Caco-2 (cell line): ENCODE measurements at regions not wholly inside any gene's neighbourhood (a gene's known extent, or its start where the extent isn't known, plus 50 kb on each side); places are given as distances from the start of the nearest gene placed in this dataset.

Source experiments
- BruUV-seq: library from RNA; stranded (reverse); fragments of 400-500 nt; replicated peaks from 2 replicates; lab custom pipeline; 2021; lab: Mats Ljungman, UMichigan
- CTCF ChIA-PET: fragments of 300-600 bp; sonication (Branson Sonifier 250); formaldehyde crosslinking; loops from one replicate; lab custom pipeline; 2022; ENCODE audit warnings: antibody characterized with exemption; lab: Charles Lee
- POLR2A ChIA-PET: fragments of 300-600 bp; sonication (Branson Sonifier 250); formaldehyde crosslinking; loops from one replicate; lab custom pipeline; 2022; ENCODE audit warnings: antibody characterized with exemption; lab: Charles Lee
- DNase-seq, 2 experiments: peaks; one replicate each; pipeline versions ENCODE4 v3.0.0 to v3.0.0-alpha.2; 2020 to 2022
- H3K27me3 ChIP-seq: replicated peaks from 2 replicates; pipeline ENCODE4 v1.6.0; 2011; ENCODE audit warnings: low read length; ENCODE audit not compliant: control insufficient read depth, insufficient read depth
- H3K36me3 ChIP-seq: 2 replicates; pipeline ENCODE4 v1.5.1; 2011; ENCODE audit warnings: low read length; ENCODE audit not compliant: control insufficient read depth, insufficient read depth
- H3K4me1 ChIP-seq: fragments of 250-450 bp; sonication (Bioruptor Pico); 2 replicates; pipeline ENCODE4 v1.5.1; 2020; ENCODE audit warnings: mild to moderate bottlenecking
- H3K4me3 ChIP-seq: 2 replicates; pipeline ENCODE4 v1.5.1; 2011; ENCODE audit warnings: low read depth, mild to moderate bottlenecking, control low read depth, low read length
- H3K9me3 ChIP-seq: fragments of 250-450 bp; sonication (Bioruptor Pico); 2 replicates; pipeline ENCODE4 v1.5.1; 2020; ENCODE audit warnings: mild to moderate bottlenecking, moderate library complexity
- H3K27ac Mint-ChIP-seq: one replicate; pipeline ENCODE4 v1.8.0; 2022; ENCODE audit warnings: mixed read lengths; ENCODE audit not compliant: unreplicated experiment
- H3K27me3 Mint-ChIP-seq: one replicate; pipeline ENCODE4 v1.8.0; 2022; ENCODE audit warnings: mixed read lengths; ENCODE audit not compliant: insufficient read depth, unreplicated experiment
- H3K36me3 Mint-ChIP-seq: one replicate; pipeline ENCODE4 v1.8.0; 2022; ENCODE audit warnings: mild to moderate bottlenecking, mixed read lengths; ENCODE audit not compliant: insufficient read depth, unreplicated experiment
- H3K4me1 Mint-ChIP-seq: one replicate; pipeline ENCODE4 v1.8.0; 2022; ENCODE audit warnings: low read depth, mixed read lengths; ENCODE audit not compliant: unreplicated experiment
- H3K4me3 Mint-ChIP-seq: one replicate; pipeline ENCODE4 v1.8.0; 2022; ENCODE audit warnings: mild to moderate bottlenecking, moderate library complexity, mixed read lengths; ENCODE audit not compliant: unreplicated experiment
- H3K9me3 Mint-ChIP-seq: one replicate; pipeline ENCODE4 v1.8.0; 2022; ENCODE audit warnings: mixed read lengths; ENCODE audit not compliant: unreplicated experiment
- CTCF ChIP-seq, 2 experiments: fragments of 200-600 bp in 1 of 2; IDR thresholded peaks; 1 replicate in 1 of 2; 2 replicates in 1 of 2; pipeline versions ENCODE4 v1.5.1 to v1.8.0; 2011 to 2022; ENCODE audit warnings: antibody characterized with exemption in 1 of 2, control low read depth in 1 of 2, inconsistent platforms in 1 of 2, low read depth in 1 of 2, low read length in 1 of 2, mild to moderate bottlenecking in 1 of 2, moderate library complexity in 1 of 2; ENCODE audit not compliant: insufficient read depth in 1 of 2, severe bottlenecking in 1 of 2, unreplicated experiment in 1 of 2
- intact Hi-C: fragments of 100-400 bp; cut with micrococcal nuclease; formaldehyde crosslinking; loops from one replicate; pipeline ENCODE4 v1.10.0; 2022; ENCODE audit not compliant: unreplicated experiment

GRCh38 chr18:78092901-78093300 is 843.3 kb downstream of the GALR1 start:
- no peaks in the 10 kb centered on the region for H3K27me3 ChIP-seq
- no peaks in the 10 kb centered on the region for H3K27me3 Mint-ChIP-seq
- peaks cover 10% of the 10 kb centered on the region for H3K9me3 Mint-ChIP-seq
- H3K4me3 ChIP-seq = no peak overlapping the region
- ChIA-PET CTCF (no interaction called here), POLR2A (no interaction called here)
- no peaks in the 10 kb centered on the region for H3K36me3 ChIP-seq
- H3K27ac Mint-ChIP-seq = no peak overlapping the region
- BruUV-seq = no TSS peak
- no peaks in the 10 kb centered on the region for H3K36me3 Mint-ChIP-seq
- H3K4me1 Mint-ChIP-seq = no peaks in the 10 kb centered on the region
- TF ChIP-seq CTCF (IDR thresholded peaks at IDR 0.05; ENCODE audit: insufficient read depth in 1 of 2, low read depth in 1 of 2, low read length in 1 of 2, severe bottlenecking in 1 of 2, unreplicated experiment in 1 of 2) = no peak
- H3K4me1 ChIP-seq = no peaks in the 10 kb centered on the region
- no peak overlapping the region for H3K4me3 Mint-ChIP-seq
- intact Hi-C loops = no loop called here
- no peaks in the 10 kb centered on the region for H3K9me3 ChIP-seq
- no peak for DNase-seq

GRCh38 chr18:78099979-78100588 is 850.4 kb downstream of the GALR1 start:
- intact Hi-C loops = no loop called here
- Histone ChIP-seq H3K4me3 (no peak overlapping the region), H3K36me3 (no peaks in the 10 kb centered on the region), H3K4me1 (no peaks in the 10 kb centered on the region), H3K27me3 (no peaks in the 10 kb centered on the region), H3K9me3 (no peaks in the 10 kb centered on the region)
- peaks cover 10% of the 10 kb centered on the region for H3K9me3 Mint-ChIP-seq
- ChIA-PET CTCF (no interaction called here), POLR2A (no interaction called here)
- no TSS peak for BruUV-seq
- no peaks in the 10 kb centered on the region for H3K36me3 Mint-ChIP-seq
- DNase-seq = no peak
- no peak for TF ChIP-seq CTCF (IDR thresholded peaks at IDR 0.05; ENCODE audit: insufficient read depth in 1 of 2, low read depth in 1 of 2, low read length in 1 of 2, severe bottlenecking in 1 of 2, unreplicated experiment in 1 of 2)
- H3K27me3 Mint-ChIP-seq = no peaks in the 10 kb centered on the region
- no peaks in the 10 kb centered on the region for H3K4me1 Mint-ChIP-seq
- H3K27ac Mint-ChIP-seq = no peak overlapping the region
- no peak overlapping the region for H3K4me3 Mint-ChIP-seq

DNA sequence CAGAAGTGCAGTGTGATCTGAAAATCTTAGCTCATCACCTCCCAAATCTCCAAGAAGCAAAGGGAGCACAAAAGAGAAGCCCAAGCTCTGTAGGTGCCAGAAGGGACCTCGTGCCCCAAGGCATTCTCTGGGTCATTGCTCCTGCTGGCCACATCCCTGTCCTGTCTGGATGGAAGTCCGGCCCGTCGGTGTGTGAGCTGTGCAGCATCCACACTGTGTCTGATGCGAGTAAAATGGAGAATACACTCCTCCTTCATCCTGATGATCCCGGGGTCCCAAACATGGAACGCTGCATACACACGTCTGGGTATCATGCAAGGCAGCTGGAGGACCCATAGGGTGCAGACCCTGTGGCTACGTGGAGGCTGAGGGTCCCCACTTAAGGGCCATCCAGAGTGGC is 851.4 kb downstream of the GALR1 start:
- Histone ChIP-seq H3K9me3 (no peaks in the 10 kb centered on the region), H3K4me1 (no peaks in the 10 kb centered on the region), H3K27me3 (no peaks in the 10 kb centered on the region), H3K36me3 (no peaks in the 10 kb centered on the region), H3K4me3 (no peak overlapping the region)
- DNase-seq = no peak
- H3K36me3 Mint-ChIP-seq = no peaks in the 10 kb centered on the region
- H3K9me3 Mint-ChIP-seq = peaks cover 10% of the 10 kb centered on the region
- intact Hi-C loops = no loop called here
- no peak for TF ChIP-seq CTCF (IDR thresholded peaks at IDR 0.05; ENCODE audit: insufficient read depth in 1 of 2, low read depth in 1 of 2, low read length in 1 of 2, severe bottlenecking in 1 of 2, unreplicated experiment in 1 of 2)
- no TSS peak for BruUV-seq
- no peaks in the 10 kb centered on the region for H3K4me1 Mint-ChIP-seq
- POLR2A ChIA-PET = no interaction called here
- H3K4me3 Mint-ChIP-seq = no peak overlapping the region
- no peak overlapping the region for H3K27ac Mint-ChIP-seq
- H3K27me3 Mint-ChIP-seq = no peaks in the 10 kb centered on the region
- CTCF ChIA-PET = no interaction called here
